HepG2 (cell line): ENCODE measurements at regions not wholly inside any gene's neighbourhood (a gene's known extent, or its start where the extent isn't known, plus 50 kb on each side); places are given as distances from the start of the nearest gene placed in this dataset.

ENCODE experiments used
- ATAC-seq: fragments of 200-7000 bp; cut with Tn5 transposase; 3 replicates; pipeline ENCODE4 v1.9.1; 2020; ENCODE audit warnings: mild to moderate bottlenecking, moderate library complexity
- BruUV-seq: library from RNA; stranded (reverse); fragments of 400-500 nt; replicated peaks from 2 replicates; lab custom pipeline; 2021; lab: Mats Ljungman, UMichigan
- CTCF ChIA-PET: fragments of 300-600 bp; formaldehyde crosslinking; extraction: SDS; loops from one replicate; lab custom pipeline; 2021; ENCODE audit warnings: low total read pairs, inconsistent platforms, low intra/inter-chr PET ratio; lab: Yijun Ruan, JAX
- POLR2A ChIA-PET: fragments of 350-600 bp; sonication (Branson Sonifier 250); formaldehyde crosslinking; loops from one replicate; lab custom pipeline; 2020; ENCODE audit warnings: antibody characterized with exemption, inconsistent platforms; lab: Yijun Ruan, JAX
- DNase-seq: peaks from one replicate; pipeline ENCODE4 v3.0.0-alpha.2; 2015; ENCODE audit warnings: low spot score
- FAIRE-seq: peaks from 3 replicates; lab custom pipeline; 2011; peaks lifted over from hg19 to GRCh38; lab: Jason Lieb, UNC
- H2AFZ ChIP-seq: one replicate; pipeline ENCODE4 v1.6.1; 2011; ENCODE audit warnings: low read length, inconsistent platforms
- H3K27ac ChIP-seq: fragments of 300-600 bp; 3 replicates; pipeline ENCODE4 v1.8.0; 2011; ENCODE audit warnings: mixed run types, mild to moderate bottlenecking, mixed read lengths, low read length, inconsistent platforms; ENCODE audit not compliant: insufficient read depth; ENCODE audit errors: extremely low read length
- H3K27me3 ChIP-seq, 2 experiments: fragments of 200-600 bp in 1 of 2; 2 replicates in 1 of 2; 3 replicates in 1 of 2; pipeline versions ENCODE4 v1.6.0 to v1.8.0; 2011; ENCODE audit warnings: low read length in 2 of 2, mild to moderate bottlenecking in 2 of 2, moderate library complexity in 2 of 2, inconsistent platforms in 1 of 2; ENCODE audit not compliant: insufficient read depth in 2 of 2, control insufficient read depth in 1 of 2
- H3K36me3 ChIP-seq, 2 experiments: fragments of 200-600 bp in 1 of 2; replicated peaks in 1 of 2; 2 replicates in 1 of 2; 3 replicates in 1 of 2; pipeline versions ENCODE4 v1.5.1 to v1.8.0; 2011; ENCODE audit warnings: low read length in 2 of 2, inconsistent platforms in 1 of 2; ENCODE audit not compliant: insufficient read depth in 2 of 2, control insufficient read depth in 1 of 2
- H3K4me1 ChIP-seq: 2 replicates; pipeline ENCODE4 v1.5.1; 2012; ENCODE audit warnings: low read length, inconsistent platforms; ENCODE audit not compliant: insufficient read depth
- H3K4me2 ChIP-seq: 2 replicates; pipeline ENCODE4 v1.6.0; 2011; ENCODE audit warnings: low read depth, low read length, inconsistent platforms
- H3K4me3 ChIP-seq, 3 experiments: fragments of 200-600 bp in 1 of 3; sonication (generic), shearing (Covaris generic) in 1 of 3; replicated peaks in 1 of 3; 2 replicates each; pipeline ENCODE4 v1.5.1; 2011 to 2016; ENCODE audit warnings: low read length in 3 of 3, inconsistent platforms in 2 of 3, low read depth in 2 of 3, mild to moderate bottlenecking in 2 of 3, control low read depth in 1 of 3, mixed read lengths in 1 of 3; ENCODE audit not compliant: insufficient read depth in 1 of 3
- H3K79me2 ChIP-seq: one replicate; pipeline ENCODE4 v1.6.1; 2011; ENCODE audit warnings: low read length, inconsistent platforms; ENCODE audit not compliant: insufficient read depth
- H3K9ac ChIP-seq: 2 replicates; pipeline ENCODE4 v1.6.0; 2011; ENCODE audit warnings: mild to moderate bottlenecking, low read depth, low read length, inconsistent platforms; ENCODE audit not compliant: insufficient read depth
- H3K9me3 ChIP-seq: 2 replicates; pipeline ENCODE4 v1.5.1; 2012; ENCODE audit warnings: mild to moderate bottlenecking, low read length
- H4K20me1 ChIP-seq: 2 replicates; pipeline ENCODE4 v1.6.0; 2011; ENCODE audit warnings: inconsistent platforms, mild to moderate bottlenecking, low read length, moderate library complexity; ENCODE audit not compliant: insufficient read depth
- AHDC1 ChIP-seq: sonication (generic); formaldehyde crosslinking; IDR thresholded peaks from 2 replicates; pipeline ENCODE4 v1.5.1; 2020; ENCODE audit warnings: mild to moderate bottlenecking, missing genetic modification reagents, borderline replicate concordance
- CSRNP1 ChIP-seq: sonication (generic); formaldehyde crosslinking; IDR thresholded peaks from 2 replicates; pipeline ENCODE4 v1.8.1; 2023; ENCODE audit warnings: mild to moderate bottlenecking, missing genetic modification reagents
- EP300 ChIP-seq, 3 experiments: sonication (generic) in 1 of 3; formaldehyde crosslinking in 1 of 3; IDR thresholded peaks; 2 replicates each; pipeline versions ENCODE4 v1.5.1 to v1.6.1; 2011 to 2020; ENCODE audit warnings: low read depth in 2 of 3, low read length in 2 of 3, borderline replicate concordance in 1 of 3, improper control_type of control experiment in 1 of 3, mild to moderate bottlenecking in 1 of 3, missing genetic modification reagents in 1 of 3, moderate library complexity in 1 of 3
- ERF ChIP-seq: IDR thresholded peaks from 2 replicates; pipeline ENCODE4 v1.6.1; 2018; ENCODE audit warnings: missing biosample characterization, missing genetic modification reagents
- FLYWCH1 ChIP-seq: sonication (generic); formaldehyde crosslinking; IDR thresholded peaks from 2 replicates; pipeline ENCODE4 v1.8.1; 2023; ENCODE audit warnings: mild to moderate bottlenecking, missing genetic modification reagents
- HNRNPL ChIP-seq: fragments of 200-400 bp; formaldehyde crosslinking; IDR thresholded peaks from 2 replicates; pipeline ENCODE4 v1.6.1; 2017; ENCODE audit warnings: mild to moderate bottlenecking, low read depth, low read length
- MAX ChIP-seq: IDR thresholded peaks from 2 replicates; pipeline ENCODE4 v1.6.1; 2012; ENCODE audit warnings: inconsistent platforms
- MTA1 ChIP-seq: sonication (generic); formaldehyde crosslinking; IDR thresholded peaks from 2 replicates; pipeline ENCODE4 v1.4.0; 2020; ENCODE audit warnings: missing genetic modification reagents, mild to moderate bottlenecking, borderline replicate concordance
- MYC ChIP-seq: sonication (generic); formaldehyde crosslinking; IDR thresholded peaks from 2 replicates; pipeline ENCODE4 v1.9.0; 2021; ENCODE audit warnings: missing genetic modification reagents, borderline replicate concordance
- PBX2 ChIP-seq: IDR thresholded peaks from 2 replicates; pipeline ENCODE4 v1.6.1; 2016; ENCODE audit warnings: control low read depth
- RBFOX2 ChIP-seq: fragments of 200-400 bp; formaldehyde crosslinking; IDR thresholded peaks from 2 replicates; pipeline ENCODE4 v1.6.1; 2017; ENCODE audit warnings: low read depth, mild to moderate bottlenecking, low read length
- SNAPC2 ChIP-seq: sonication (generic); formaldehyde crosslinking; IDR thresholded peaks from 2 replicates; pipeline ENCODE4 v1.8.1; 2022; ENCODE audit warnings: mild to moderate bottlenecking, missing genetic modification reagents
- ZFP1 ChIP-seq: IDR thresholded peaks from 2 replicates; pipeline ENCODE4 v1.6.1; 2016
- WGBS: methylation state at CpG from one replicate; pipeline ENCODE4 v1.1.6; 2017; ENCODE audit warnings: low lambda C conversion rate; 5-methylcytosine and 5-hydroxymethylcytosine counted together
- in situ Hi-C: cut with HindIII; loops from 2 replicates; pipeline ENCODE4 v1.10.0; 2017; ENCODE audit warnings: low pct_unique_long_range_greater_than_20kb; ENCODE audit not compliant: extremely low pct_ligation_motif_present
- intact Hi-C: fragments of 100-400 bp; cut with micrococcal nuclease; formaldehyde crosslinking; loops from one replicate; pipeline ENCODE4 v1.10.0; 2022; ENCODE audit not compliant: unreplicated experiment
- TF ChIP-seq, protein P1 (sequence below): sonication (generic); formaldehyde crosslinking; conservative IDR thresholded peaks from 2 replicates; pipeline ENCODE4 v1.8.0; 2022; ENCODE audit warnings: low read depth, missing genetic modification reagents

DNA sequence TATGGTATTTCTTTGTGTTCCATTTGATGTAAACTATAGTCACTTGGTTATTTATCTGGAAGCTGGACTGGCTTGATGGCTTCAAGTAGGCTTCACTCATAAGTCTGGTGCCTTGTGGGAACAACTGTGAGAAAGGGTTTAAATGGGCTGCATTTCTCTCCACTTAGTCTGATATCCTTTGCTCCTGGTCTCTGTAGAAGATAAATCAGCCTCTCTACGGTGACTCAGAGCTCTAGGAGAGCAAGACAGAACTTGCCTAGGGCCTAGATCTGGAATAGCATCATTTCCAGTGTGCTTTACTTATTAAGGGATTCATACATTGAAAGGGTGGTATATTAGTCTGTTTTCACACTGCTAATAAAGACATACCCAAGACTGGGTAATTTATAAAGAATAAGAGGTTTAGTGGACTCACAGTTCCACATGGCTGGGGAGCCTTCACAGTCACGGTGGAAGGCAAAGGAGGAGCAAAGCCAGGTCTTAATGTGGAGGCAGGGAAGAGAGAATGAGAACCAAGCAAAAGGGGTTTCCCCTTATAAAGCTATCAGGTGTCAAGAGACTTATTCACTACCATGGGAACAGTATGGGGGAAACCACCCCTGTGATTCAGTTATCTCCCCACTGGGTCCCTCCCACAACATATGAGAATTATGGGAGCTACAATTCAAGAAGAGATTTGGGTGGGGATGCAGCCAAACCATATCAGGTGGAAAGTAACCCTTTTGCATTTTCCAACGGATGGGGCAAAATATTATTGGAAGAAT is 1746.4 kb upstream of the PCDH7 start:
- FAIRE-seq (no peak), ATAC-seq (no peak), DNase-seq (no peak)
- H3K9ac ChIP-seq = no peak overlapping the region
- WGBS = 0% methylated on average over 3 of the region's 3 CpGs
- H3K27ac ChIP-seq = no peak overlapping the region
- no peak overlapping the region for H2AFZ ChIP-seq
- POLR2A ChIA-PET = no interaction called here
- H3K9me3 ChIP-seq = peaks cover 64% of the 10 kb centered on the region
- H3K4me3 ChIP-seq = no peak overlapping the region
- H4K20me1 ChIP-seq = no peaks in the 10 kb centered on the region
- H3K4me1 ChIP-seq = no peaks in the 10 kb centered on the region
- H3K27me3 ChIP-seq = no peaks in the 10 kb centered on the region
- H3K79me2 ChIP-seq = no peaks in the 10 kb centered on the region
- in situ Hi-C loops (no loop called here), intact Hi-C loops (no loop called here)
- H3K4me2 ChIP-seq = no peak overlapping the region
- no TSS peak for BruUV-seq
- H3K36me3 ChIP-seq = no peaks in the 10 kb centered on the region
- CTCF ChIA-PET = no interaction called here
- TF ChIP-seq PBX2 = no peak
- no peak for TF ChIP-seq HNRNPL
- no peak for TF ChIP-seq EP300 (IDR thresholded peaks at IDR 0.05; ENCODE audit: low read depth in 2 of 2, low read length in 2 of 2)
- no peak for TF ChIP-seq EP300 (CRISPR knock-in tag; IDR thresholded peaks at IDR 0.05; ENCODE audit: borderline replicate concordance)
- no peak for TF ChIP-seq ERF (CRISPR knock-in tag)
- TF ChIP-seq MYC = no peak
- no peak for TF ChIP-seq RBFOX2
- TF ChIP-seq CSRNP1 (CRISPR knock-in tag) = no peak
- TF ChIP-seq MAX = no peak
- TF ChIP-seq MTA1 (CRISPR knock-in tag) = no peak
- no peak for TF ChIP-seq AHDC1
- no peak for TF ChIP-seq FLYWCH1 (CRISPR knock-in tag)
- TF ChIP-seq, protein P1, sequence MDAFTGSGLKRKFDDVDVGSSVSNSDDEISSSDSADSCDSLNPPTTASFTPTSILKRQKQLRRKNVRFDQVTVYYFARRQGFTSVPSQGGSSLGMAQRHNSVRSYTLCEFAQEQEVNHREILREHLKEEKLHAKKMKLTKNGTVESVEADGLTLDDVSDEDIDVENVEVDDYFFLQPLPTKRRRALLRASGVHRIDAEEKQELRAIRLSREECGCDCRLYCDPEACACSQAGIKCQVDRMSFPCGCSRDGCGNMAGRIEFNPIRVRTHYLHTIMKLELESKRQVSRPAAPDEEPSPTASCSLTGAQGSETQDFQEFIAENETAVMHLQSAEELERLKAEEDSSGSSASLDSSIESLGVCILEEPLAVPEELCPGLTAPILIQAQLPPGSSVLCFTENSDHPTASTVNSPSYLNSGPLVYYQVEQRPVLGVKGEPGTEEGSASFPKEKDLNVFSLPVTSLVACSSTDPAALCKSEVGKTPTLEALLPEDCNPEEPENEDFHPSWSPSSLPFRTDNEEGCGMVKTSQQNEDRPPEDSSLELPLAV (CRISPR knock-in tag) = no peak
- no peak for TF ChIP-seq ZFP1 (CRISPR knock-in tag)
- no peak for TF ChIP-seq SNAPC2 (CRISPR knock-in tag)
